GM12878 (cell line): ENCODE measurements at regions not wholly inside any gene's neighbourhood (a gene's known extent, or its start where the extent isn't known, plus 50 kb on each side); places are given as distances from the start of the nearest gene placed in this dataset.

Experiments used
- ATAC-seq: fragments of 200-7000 bp; cut with Tn5 transposase; 3 replicates; pipeline ENCODE4 v1.9.1; 2020; ENCODE audit warnings: mild to moderate bottlenecking, moderate library complexity
- BruUV-seq: library from RNA; stranded (reverse); fragments of 400-500 nt; replicated peaks from 2 replicates; lab custom pipeline; 2021; lab: Mats Ljungman, UMichigan
- CTCF ChIA-PET: fragments of 300-600 bp; sonication (Branson Sonifier 250); formaldehyde crosslinking; extraction: SDS; loops from one replicate; lab custom pipeline; 2021; ENCODE audit warnings: inconsistent platforms; lab: Yijun Ruan, JAX
- POLR2A ChIA-PET: fragments of 350-600 bp; formaldehyde crosslinking; extraction: SDS; loops from one replicate; lab custom pipeline; 2021; ENCODE audit warnings: inconsistent platforms; lab: Charles Lee
- RAD21 ChIA-PET: fragments of 300-600 bp; sonication (Branson Sonifier 250); formaldehyde crosslinking; loops from one replicate; lab custom pipeline; 2023; ENCODE audit warnings: antibody characterized with exemption; ENCODE audit not compliant: unreplicated experiment; lab: Charles Lee
- SMC1A ChIA-PET: fragments of 300-600 bp; sonication (Branson Sonifier 250); formaldehyde crosslinking; loops from one replicate; lab custom pipeline; 2023; ENCODE audit not compliant: unreplicated experiment, uncharacterized antibody; lab: Charles Lee
- DNase-seq: peaks from one replicate; pipeline ENCODE4 v3.0.0-alpha.2; 2011; ENCODE audit warnings: low read depth, low spot score
- FAIRE-seq: peaks from 3 replicates; lab custom pipeline; 2011; peaks lifted over from hg19 to GRCh38; lab: Jason Lieb, UNC
- H2AFZ ChIP-seq: 2 replicates; pipeline ENCODE4 v1.6.0; 2011; ENCODE audit warnings: low read depth, low read length, control low read depth; ENCODE audit not compliant: control insufficient read depth
- H3K27ac ChIP-seq: 2 replicates; pipeline ENCODE4 v1.5.1; 2011; ENCODE audit warnings: control low read depth; ENCODE audit not compliant: control insufficient read depth, insufficient read depth
- H3K27me3 ChIP-seq, 2 experiments: replicated peaks in 1 of 2; 2 replicates each; pipeline versions ENCODE4 v1.6.0 to v1.6.1; 2011; ENCODE audit warnings: low read length in 1 of 2; ENCODE audit not compliant: control insufficient read depth in 2 of 2, insufficient read depth in 2 of 2
- H3K36me3 ChIP-seq, 2 experiments: 2 replicates each; pipeline ENCODE4 v1.5.1; 2011; ENCODE audit warnings: low read length in 1 of 2; ENCODE audit not compliant: control insufficient read depth in 2 of 2, insufficient read depth in 2 of 2
- H3K4me1 ChIP-seq: 2 replicates; pipeline ENCODE4 v1.6.1; 2011; ENCODE audit warnings: mild to moderate bottlenecking, low read length, moderate library complexity, mixed read lengths; ENCODE audit not compliant: control insufficient read depth, insufficient read depth
- H3K4me2 ChIP-seq: 2 replicates; pipeline ENCODE4 v1.6.0; 2011; ENCODE audit warnings: control low read depth; ENCODE audit not compliant: control insufficient read depth, insufficient read depth
- H3K4me3 ChIP-seq: fragments of 200-600 bp; sonication (generic); 2 replicates; pipeline ENCODE4 v1.5.1; 2016
- H3K79me2 ChIP-seq: 2 replicates; pipeline ENCODE4 v1.6.0; 2011; ENCODE audit warnings: low read length; ENCODE audit not compliant: control insufficient read depth, insufficient read depth
- H3K9ac ChIP-seq: 2 replicates; pipeline ENCODE4 v1.8.0; 2011; ENCODE audit warnings: low read length, control low read depth, mixed read lengths; ENCODE audit not compliant: control insufficient read depth, insufficient read depth
- H3K9me3 ChIP-seq: replicated peaks from 3 replicates; pipeline ENCODE4 v1.5.1; 2011; ENCODE audit warnings: mild to moderate bottlenecking, low read length; ENCODE audit not compliant: control insufficient read depth, insufficient read depth
- H4K20me1 ChIP-seq: 2 replicates; pipeline ENCODE4 v1.6.0; 2011; ENCODE audit not compliant: control insufficient read depth, insufficient read depth
- BMI1 ChIP-seq: fragments of 450-650 bp; IDR thresholded peaks from 2 replicates; pipeline ENCODE4 v1.6.1; 2016; ENCODE audit warnings: mild to moderate bottlenecking, moderate library complexity, borderline replicate concordance
- ETV6 ChIP-seq, 2 experiments: fragments of 450-650 bp in 1 of 2; IDR thresholded peaks in 1 of 2; conservative IDR thresholded peaks in 1 of 2; 2 replicates each; pipeline ENCODE4 v1.6.1; 2014; ENCODE audit warnings: antibody characterized with exemption in 1 of 2, borderline replicate concordance in 1 of 2, low read depth in 1 of 2, mild to moderate bottlenecking in 1 of 2, moderate library complexity in 1 of 2
- EZH2 ChIP-seq: IDR thresholded peaks from 2 replicates; pipeline ENCODE4 v1.6.1; 2012; ENCODE audit warnings: low read depth, mild to moderate bottlenecking, control low read depth, inconsistent platforms, low read length, borderline replicate concordance; ENCODE audit not compliant: control insufficient read depth
- JUNB ChIP-seq: IDR thresholded peaks from 2 replicates; pipeline ENCODE4 v1.6.1; 2016; ENCODE audit warnings: antibody characterized with exemption, mild to moderate bottlenecking
- MEF2A ChIP-seq: IDR thresholded peaks from 2 replicates; pipeline ENCODE4 v1.6.1; 2011; ENCODE audit warnings: low read depth, mild to moderate bottlenecking, low read length, moderate library complexity; ENCODE audit not compliant: insufficient read depth
- MEF2B ChIP-seq: fragments of 450-650 bp; IDR thresholded peaks from 2 replicates; pipeline ENCODE4 v1.6.1; 2018; ENCODE audit warnings: mild to moderate bottlenecking, moderate library complexity; ENCODE audit not compliant: partially characterized antibody, poor library complexity, severe bottlenecking
- RBBP5 ChIP-seq: fragments of 200-600 bp; sonication (generic); conservative IDR thresholded peaks from 2 replicates; pipeline ENCODE4 v1.6.1; 2016
- TCF3 ChIP-seq: IDR thresholded peaks from 2 replicates; pipeline ENCODE4 v1.6.1; 2012; ENCODE audit warnings: low read depth, mild to moderate bottlenecking, low read length, borderline replicate concordance; ENCODE audit not compliant: insufficient read depth
- WGBS: methylation state at CpG from one replicate; pipeline ENCODE4 v1.1.6; 2016; ENCODE audit warnings: low lambda C conversion rate; ENCODE audit not compliant: insufficient replicate concordance, insufficient coverage; ENCODE audit errors: missing lambda C conversion rate; 5-methylcytosine and 5-hydroxymethylcytosine counted together
- in situ Hi-C: fragments of 300-500 bp; cut with MboI; formaldehyde crosslinking; loops from 9 replicates; pipeline ENCODE4 v1.14.3; 2018; ENCODE audit warnings: mixed read lengths
- intact Hi-C: fragments of 100-400 bp; cut with micrococcal nuclease; formaldehyde crosslinking; loops from one replicate; pipeline ENCODE4 v1.14.2; 2022; ENCODE audit not compliant: unreplicated experiment
- TF ChIP-seq, protein P1 (sequence below): fragments of 450-650 bp; IDR thresholded peaks from 2 replicates; pipeline ENCODE4 v1.6.1; 2017; ENCODE audit warnings: mild to moderate bottlenecking, moderate library complexity
- TF ChIP-seq, protein P2 (sequence below): fragments of 450-650 bp; IDR thresholded peaks from 2 replicates; pipeline ENCODE4 v1.6.1; 2018; ENCODE audit warnings: mild to moderate bottlenecking, low read depth, moderate library complexity; ENCODE audit not compliant: partially characterized antibody

GRCh38 chr10:44745920-44746319 is 165.2 kb upstream of the TMEM72 start:
- no peaks in the 10 kb centered on the region for H3K4me1 ChIP-seq
- intact Hi-C loops (no loop called here), in situ Hi-C loops (no loop called here)
- POLR2A ChIA-PET, result no interaction called here
- H2AFZ ChIP-seq, result no peak overlapping the region
- DNase-seq, result no peak
- H4K20me1 ChIP-seq, result no peaks in the 10 kb centered on the region
- H3K9ac ChIP-seq, result no peak overlapping the region
- no peak overlapping the region for H3K4me3 ChIP-seq
- ATAC-seq, result no peak
- no peak for FAIRE-seq
- H3K4me2 ChIP-seq, result no peak overlapping the region
- no peaks in the 10 kb centered on the region for H3K36me3 ChIP-seq
- no peak overlapping the region for H3K27ac ChIP-seq
- no peaks in the 10 kb centered on the region for H3K27me3 ChIP-seq
- TF ChIP-seq JUNB (no peak), BMI1 (no peak), RBBP5 (no peak), TCF3 (no peak), MEF2B (no peak), EZH2 (no peak), MEF2A (no peak), ETV6 (conservative IDR thresholded peaks at IDR 0.05 in 1 of 2, IDR thresholded peaks at IDR 0.05 in 1 of 2; ENCODE audit: borderline replicate concordance in 1 of 2, low read depth in 1 of 2) (no peak)
- TF ChIP-seq, protein P1, sequence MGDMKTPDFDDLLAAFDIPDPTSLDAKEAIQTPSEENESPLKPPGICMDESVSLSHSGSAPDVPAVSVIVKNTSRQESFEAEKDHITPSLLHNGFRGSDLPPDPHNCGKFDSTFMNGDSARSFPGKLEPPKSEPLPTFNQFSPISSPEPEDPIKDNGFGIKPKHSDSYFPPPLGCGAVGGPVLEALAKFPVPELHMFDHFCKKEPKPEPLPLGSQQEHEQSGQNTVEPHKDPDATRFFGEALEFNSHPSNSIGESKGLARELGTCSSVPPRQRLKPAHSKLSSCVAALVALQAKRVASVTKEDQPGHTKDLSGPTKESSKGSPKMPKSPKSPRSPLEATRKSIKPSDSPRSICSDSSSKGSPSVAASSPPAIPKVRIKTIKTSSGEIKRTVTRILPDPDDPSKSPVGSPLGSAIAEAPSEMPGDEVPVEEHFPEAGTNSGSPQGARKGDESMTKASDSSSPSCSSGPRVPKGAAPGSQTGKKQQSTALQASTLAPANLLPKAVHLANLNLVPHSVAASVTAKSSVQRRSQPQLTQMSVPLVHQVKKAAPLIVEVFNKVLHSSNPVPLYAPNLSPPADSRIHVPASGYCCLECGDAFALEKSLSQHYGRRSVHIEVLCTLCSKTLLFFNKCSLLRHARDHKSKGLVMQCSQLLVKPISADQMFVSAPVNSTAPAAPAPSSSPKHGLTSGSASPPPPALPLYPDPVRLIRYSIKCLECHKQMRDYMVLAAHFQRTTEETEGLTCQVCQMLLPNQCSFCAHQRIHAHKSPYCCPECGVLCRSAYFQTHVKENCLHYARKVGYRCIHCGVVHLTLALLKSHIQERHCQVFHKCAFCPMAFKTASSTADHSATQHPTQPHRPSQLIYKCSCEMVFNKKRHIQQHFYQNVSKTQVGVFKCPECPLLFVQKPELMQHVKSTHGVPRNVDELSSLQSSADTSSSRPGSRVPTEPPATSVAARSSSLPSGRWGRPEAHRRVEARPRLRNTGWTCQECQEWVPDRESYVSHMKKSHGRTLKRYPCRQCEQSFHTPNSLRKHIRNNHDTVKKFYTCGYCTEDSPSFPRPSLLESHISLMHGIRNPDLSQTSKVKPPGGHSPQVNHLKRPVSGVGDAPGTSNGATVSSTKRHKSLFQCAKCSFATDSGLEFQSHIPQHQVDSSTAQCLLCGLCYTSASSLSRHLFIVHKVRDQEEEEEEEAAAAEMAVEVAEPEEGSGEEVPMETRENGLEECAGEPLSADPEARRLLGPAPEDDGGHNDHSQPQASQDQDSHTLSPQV, result no peak
- TF ChIP-seq, protein P2, sequence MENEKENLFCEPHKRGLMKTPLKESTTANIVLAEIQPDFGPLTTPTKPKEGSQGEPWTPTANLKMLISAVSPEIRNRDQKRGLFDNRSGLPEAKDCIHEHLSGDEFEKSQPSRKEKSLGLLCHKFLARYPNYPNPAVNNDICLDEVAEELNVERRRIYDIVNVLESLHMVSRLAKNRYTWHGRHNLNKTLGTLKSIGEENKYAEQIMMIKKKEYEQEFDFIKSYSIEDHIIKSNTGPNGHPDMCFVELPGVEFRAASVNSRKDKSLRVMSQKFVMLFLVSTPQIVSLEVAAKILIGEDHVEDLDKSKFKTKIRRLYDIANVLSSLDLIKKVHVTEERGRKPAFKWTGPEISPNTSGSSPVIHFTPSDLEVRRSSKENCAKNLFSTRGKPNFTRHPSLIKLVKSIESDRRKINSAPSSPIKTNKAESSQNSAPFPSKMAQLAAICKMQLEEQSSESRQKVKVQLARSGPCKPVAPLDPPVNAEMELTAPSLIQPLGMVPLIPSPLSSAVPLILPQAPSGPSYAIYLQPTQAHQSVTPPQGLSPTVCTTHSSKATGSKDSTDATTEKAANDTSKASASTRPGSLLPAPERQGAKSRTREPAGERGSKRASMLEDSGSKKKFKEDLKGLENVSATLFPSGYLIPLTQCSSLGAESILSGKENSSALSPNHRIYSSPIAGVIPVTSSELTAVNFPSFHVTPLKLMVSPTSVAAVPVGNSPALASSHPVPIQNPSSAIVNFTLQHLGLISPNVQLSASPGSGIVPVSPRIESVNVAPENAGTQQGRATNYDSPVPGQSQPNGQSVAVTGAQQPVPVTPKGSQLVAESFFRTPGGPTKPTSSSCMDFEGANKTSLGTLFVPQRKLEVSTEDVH, result no peak
- TF ChIP-seq, all 136 proteins: peak for 0
- CTCF ChIA-PET, result no interaction called here
- H3K9me3 ChIP-seq, result no peaks in the 10 kb centered on the region
- SMC1A ChIA-PET, result interaction anchor here (0.7 kb wide), 1 partner anchor 783 kb away, joined by 3 read pairs; no protein-coding TSS in a partner anchor
- RAD21 ChIA-PET, result no interaction called here
- H3K79me2 ChIP-seq, result no peaks in the 10 kb centered on the region
- 0% methylated on average over 2 of the region's 2 CpGs for WGBS
- no TSS peak for BruUV-seq
